ENCODE measurements at regions not wholly inside any gene's neighbourhood (a gene's known extent, or its start where the extent isn't known, plus 50 kb on each side); places are given as distances from the start of the nearest gene placed in this dataset.

- no peak for DNase-seq (ENCODE audit: low spot score)
- H3K27me3 ChIP-seq (ENCODE audit: control insufficient read depth in 4 of 4, insufficient read depth in 4 of 4, low read length in 3 of 4), result no peaks in the 10 kb centered on the region
- H3K9me3 ChIP-seq (ENCODE audit: control insufficient read depth in 4 of 4, low read length in 3 of 4), result peaks cover 0 to 4% (median 0%) of the 10 kb centered on the region in 4 donors
- no peaks in the 10 kb centered on the region for H3K36me3 ChIP-seq (ENCODE audit: control insufficient read depth in 4 of 4, insufficient read depth in 3 of 4, low read depth in 1 of 4, low read length in 3 of 4)
- no peaks in the 10 kb centered on the region for H3K4me1 ChIP-seq (ENCODE audit: control insufficient read depth in 4 of 4, insufficient read depth in 4 of 4, low read length in 3 of 4)
- no peak overlapping the region for H3K27ac ChIP-seq (ENCODE audit: low read depth in 1 of 2, low read length in 2 of 2)
- no peak overlapping the region for H3K4me3 ChIP-seq (ENCODE audit: low read depth in 1 of 3, low read length in 3 of 3)
- no peak overlapping the region for H3K9ac ChIP-seq (ENCODE audit: low read depth in 1 of 2, low read length in 2 of 2)
- no peak for TF ChIP-seq RAD21 (IDR thresholded peaks at IDR 0.05)
- no peak for TF ChIP-seq TAF1 (conservative IDR thresholded peaks at IDR 0.05)
- TF ChIP-seq GABPA (IDR thresholded peaks at IDR 0.05 in 1 of 2, conservative IDR thresholded peaks at IDR 0.05 in 1 of 2), result no peak
- TF ChIP-seq EGR1 (IDR thresholded peaks at IDR 0.05; ENCODE audit: low read depth in 2 of 2), result no peak
- TF ChIP-seq HNF4G (IDR thresholded peaks at IDR 0.05), result no peak
- TF ChIP-seq FOXA1 (IDR thresholded peaks at IDR 0.05), result no peak
- TF ChIP-seq SP1 (IDR thresholded peaks at IDR 0.05), result no peak
- TF ChIP-seq MAX (IDR thresholded peaks at IDR 0.05), result no peak
- no peak for TF ChIP-seq FOXA2 (IDR thresholded peaks at IDR 0.05)
- TF ChIP-seq JUND (IDR thresholded peaks at IDR 0.05), result no peak
- TF ChIP-seq ATF3 (IDR thresholded peaks at IDR 0.05), result no peak
- TF ChIP-seq ZBTB33 (IDR thresholded peaks at IDR 0.05), result no peak
- no peak for TF ChIP-seq HNF4A (conservative IDR thresholded peaks at IDR 0.05)
- WGBS, result 71% methylated on average over 1 of the region's 1 CpG
Measured at GRCh38 chr7:155930527-155930926, 118.3 kb upstream of the SHH start.

- Histone ChIP-seq H3K4me1 (ENCODE audit: control insufficient read depth in 4 of 4, insufficient read depth in 4 of 4, low read length in 3 of 4) (no peaks in the 10 kb centered on the region), H3K27ac (ENCODE audit: low read depth in 1 of 2, low read length in 2 of 2) (no peak overlapping the region), H3K9me3 (ENCODE audit: control insufficient read depth in 4 of 4, low read length in 3 of 4) (peaks cover 0 to 4% (median 0%) of the 10 kb centered on the region in 4 donors), H3K36me3 (ENCODE audit: control insufficient read depth in 4 of 4, insufficient read depth in 3 of 4, low read depth in 1 of 4, low read length in 3 of 4) (no peaks in the 10 kb centered on the region), H3K9ac (ENCODE audit: low read depth in 1 of 2, low read length in 2 of 2) (no peak overlapping the region), H3K27me3 (ENCODE audit: control insufficient read depth in 4 of 4, insufficient read depth in 4 of 4, low read length in 3 of 4) (no peaks in the 10 kb centered on the region), H3K4me3 (ENCODE audit: low read depth in 1 of 3, low read length in 3 of 3) (no peak overlapping the region)
- TF ChIP-seq YY1 (IDR thresholded peaks at IDR 0.05) (no peak), JUND (IDR thresholded peaks at IDR 0.05) (no peak), EGR1 (IDR thresholded peaks at IDR 0.05; ENCODE audit: low read depth in 2 of 2) (no peak), FOXA1 (IDR thresholded peaks at IDR 0.05) (no peak), SP1 (IDR thresholded peaks at IDR 0.05) (no peak), CTCF (IDR thresholded peaks at IDR 0.05; ENCODE audit: low read depth, low read length, missing input control) (no peak), MAX (IDR thresholded peaks at IDR 0.05) (no peak), ZBTB33 (IDR thresholded peaks at IDR 0.05) (no peak), TAF1 (conservative IDR thresholded peaks at IDR 0.05) (no peak), FOXA2 (IDR thresholded peaks at IDR 0.05) (no peak), GABPA (IDR thresholded peaks at IDR 0.05 in 1 of 2, conservative IDR thresholded peaks at IDR 0.05 in 1 of 2) (no peak), HNF4A (conservative IDR thresholded peaks at IDR 0.05) (no peak), ATF3 (IDR thresholded peaks at IDR 0.05) (no peak), NR2F2 (IDR thresholded peaks at IDR 0.05) (no peak)
- WGBS, result 82% methylated on average over 8 of the region's 8 CpGs
- DNase-seq (ENCODE audit: low spot score), result no peak
Measured at GRCh38 chr7:155930061-155930460, 117.8 kb upstream of the SHH start.
